HL-60 (cell line): ENCODE measurements at regions not wholly inside any gene's neighbourhood (a gene's known extent, or its start where the extent isn't known, plus 50 kb on each side); places are given as distances from the start of the nearest gene placed in this dataset.

ENCODE experiments used
- DNase-seq, 2 experiments: peaks; one replicate each; pipeline ENCODE4 v3.0.0-alpha.2; 2010 to 2020; ENCODE audit warnings: low read depth in 1 of 2, low spot score in 1 of 2
- H3K27ac ChIP-seq: fragments of 250-450 bp; sonication (Bioruptor Pico); replicated peaks from 2 replicates; pipeline ENCODE4 v1.5.1; 2020; ENCODE audit warnings: mild to moderate bottlenecking, moderate library complexity
- H3K27me3 ChIP-seq: fragments of 250-450 bp; sonication (Bioruptor Pico); 2 replicates; pipeline ENCODE4 v1.5.1; 2021; ENCODE audit warnings: mild to moderate bottlenecking, moderate library complexity; ENCODE audit not compliant: insufficient read depth, poor library complexity, severe bottlenecking
- H3K4me3 ChIP-seq: replicated peaks from 2 replicates; pipeline ENCODE4 v1.5.1; 2011; ENCODE audit warnings: mild to moderate bottlenecking, control low read depth, low read length; ENCODE audit not compliant: insufficient read depth
- GABPA ChIP-seq: IDR thresholded peaks from 2 replicates; pipeline ENCODE4 v1.6.1; 2012; ENCODE audit warnings: low read depth
- POLR2AphosphoS5 ChIP-seq: IDR thresholded peaks from 2 replicates; pipeline ENCODE4 v1.6.1; 2012; ENCODE audit warnings: low read depth
- SPI1 ChIP-seq: IDR thresholded peaks from 2 replicates; pipeline ENCODE4 v1.6.1; 2012; ENCODE audit warnings: low read depth, mild to moderate bottlenecking, borderline replicate concordance
- TF ChIP-seq, protein P1 (sequence below): IDR thresholded peaks from 2 replicates; pipeline ENCODE4 v1.6.1; 2012; ENCODE audit warnings: low read depth; ENCODE audit not compliant: insufficient replicate concordance
- TF ChIP-seq, protein P2 (sequence below): IDR thresholded peaks from one replicate; pipeline ENCODE4 v1.5.1; 2011; ENCODE audit warnings: low read length, control low read depth, inconsistent platforms; ENCODE audit not compliant: insufficient read depth

DNA sequence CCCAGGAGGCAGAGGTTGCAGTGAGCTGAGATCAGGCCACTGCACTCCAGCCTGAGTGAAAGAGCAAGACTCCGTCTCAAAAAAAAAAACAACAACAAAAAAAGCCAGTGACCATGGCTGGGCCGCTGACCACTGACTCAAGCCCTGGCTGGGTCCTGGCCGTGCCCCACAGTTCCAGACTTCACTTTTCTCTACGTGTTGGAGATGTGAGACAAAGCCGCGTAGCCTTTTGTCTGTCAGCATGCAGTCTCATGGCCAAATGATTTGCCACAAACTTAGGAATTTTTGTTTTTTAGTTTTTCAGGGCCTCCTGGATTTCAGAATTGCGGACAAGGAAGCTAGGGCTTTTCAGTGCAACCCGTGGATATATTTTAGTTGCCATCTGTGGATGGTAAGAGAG, 89.3 kb upstream of the CIBAR2 start:
- TF ChIP-seq SPI1: no peak
- TF ChIP-seq, protein P1, sequence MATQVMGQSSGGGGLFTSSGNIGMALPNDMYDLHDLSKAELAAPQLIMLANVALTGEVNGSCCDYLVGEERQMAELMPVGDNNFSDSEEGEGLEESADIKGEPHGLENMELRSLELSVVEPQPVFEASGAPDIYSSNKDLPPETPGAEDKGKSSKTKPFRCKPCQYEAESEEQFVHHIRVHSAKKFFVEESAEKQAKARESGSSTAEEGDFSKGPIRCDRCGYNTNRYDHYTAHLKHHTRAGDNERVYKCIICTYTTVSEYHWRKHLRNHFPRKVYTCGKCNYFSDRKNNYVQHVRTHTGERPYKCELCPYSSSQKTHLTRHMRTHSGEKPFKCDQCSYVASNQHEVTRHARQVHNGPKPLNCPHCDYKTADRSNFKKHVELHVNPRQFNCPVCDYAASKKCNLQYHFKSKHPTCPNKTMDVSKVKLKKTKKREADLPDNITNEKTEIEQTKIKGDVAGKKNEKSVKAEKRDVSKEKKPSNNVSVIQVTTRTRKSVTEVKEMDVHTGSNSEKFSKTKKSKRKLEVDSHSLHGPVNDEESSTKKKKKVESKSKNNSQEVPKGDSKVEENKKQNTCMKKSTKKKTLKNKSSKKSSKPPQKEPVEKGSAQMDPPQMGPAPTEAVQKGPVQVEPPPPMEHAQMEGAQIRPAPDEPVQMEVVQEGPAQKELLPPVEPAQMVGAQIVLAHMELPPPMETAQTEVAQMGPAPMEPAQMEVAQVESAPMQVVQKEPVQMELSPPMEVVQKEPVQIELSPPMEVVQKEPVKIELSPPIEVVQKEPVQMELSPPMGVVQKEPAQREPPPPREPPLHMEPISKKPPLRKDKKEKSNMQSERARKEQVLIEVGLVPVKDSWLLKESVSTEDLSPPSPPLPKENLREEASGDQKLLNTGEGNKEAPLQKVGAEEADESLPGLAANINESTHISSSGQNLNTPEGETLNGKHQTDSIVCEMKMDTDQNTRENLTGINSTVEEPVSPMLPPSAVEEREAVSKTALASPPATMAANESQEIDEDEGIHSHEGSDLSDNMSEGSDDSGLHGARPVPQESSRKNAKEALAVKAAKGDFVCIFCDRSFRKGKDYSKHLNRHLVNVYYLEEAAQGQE: no peak
- no peak for TF ChIP-seq GABPA
- TF ChIP-seq POLR2AphosphoS5: no peak
- TF ChIP-seq, protein P2, sequence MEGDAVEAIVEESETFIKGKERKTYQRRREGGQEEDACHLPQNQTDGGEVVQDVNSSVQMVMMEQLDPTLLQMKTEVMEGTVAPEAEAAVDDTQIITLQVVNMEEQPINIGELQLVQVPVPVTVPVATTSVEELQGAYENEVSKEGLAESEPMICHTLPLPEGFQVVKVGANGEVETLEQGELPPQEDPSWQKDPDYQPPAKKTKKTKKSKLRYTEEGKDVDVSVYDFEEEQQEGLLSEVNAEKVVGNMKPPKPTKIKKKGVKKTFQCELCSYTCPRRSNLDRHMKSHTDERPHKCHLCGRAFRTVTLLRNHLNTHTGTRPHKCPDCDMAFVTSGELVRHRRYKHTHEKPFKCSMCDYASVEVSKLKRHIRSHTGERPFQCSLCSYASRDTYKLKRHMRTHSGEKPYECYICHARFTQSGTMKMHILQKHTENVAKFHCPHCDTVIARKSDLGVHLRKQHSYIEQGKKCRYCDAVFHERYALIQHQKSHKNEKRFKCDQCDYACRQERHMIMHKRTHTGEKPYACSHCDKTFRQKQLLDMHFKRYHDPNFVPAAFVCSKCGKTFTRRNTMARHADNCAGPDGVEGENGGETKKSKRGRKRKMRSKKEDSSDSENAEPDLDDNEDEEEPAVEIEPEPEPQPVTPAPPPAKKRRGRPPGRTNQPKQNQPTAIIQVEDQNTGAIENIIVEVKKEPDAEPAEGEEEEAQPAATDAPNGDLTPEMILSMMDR: no peak
- no peak for DNase-seq
- H3K27me3 ChIP-seq: no peaks in the 10 kb centered on the region
- no peak overlapping the region for H3K4me3 ChIP-seq
- no peak overlapping the region for H3K27ac ChIP-seq

DNA sequence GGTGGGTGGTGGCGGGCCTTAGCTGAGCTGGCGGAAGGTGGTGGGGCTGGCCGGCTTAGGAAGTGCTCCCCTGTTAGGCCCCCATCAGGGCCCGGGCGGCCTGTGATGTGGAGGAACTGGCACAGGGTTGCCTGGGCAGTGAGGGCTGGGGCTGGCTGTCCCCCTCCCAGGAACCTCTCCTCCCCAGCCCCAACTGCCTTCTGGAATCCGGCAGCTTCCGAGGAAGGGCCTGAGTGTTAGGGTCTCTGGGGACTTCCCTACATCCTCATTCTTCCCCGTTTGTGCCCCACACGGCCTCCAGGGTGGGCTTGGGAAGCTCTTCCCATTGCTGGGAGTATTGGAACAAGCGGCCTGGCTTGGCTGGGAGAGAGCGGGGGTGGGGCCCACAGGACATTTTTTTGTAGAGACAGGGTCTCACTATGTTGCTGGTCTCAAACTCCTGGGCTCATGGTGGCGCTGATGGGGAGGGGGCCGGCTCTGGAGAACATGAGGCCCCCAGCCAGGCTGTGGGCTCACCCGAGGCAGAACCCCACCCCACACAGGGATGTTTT, 89.9 kb upstream of the CIBAR2 start:
- no peak for DNase-seq
- TF ChIP-seq, protein P2: no peak
- no peak for TF ChIP-seq POLR2AphosphoS5
- TF ChIP-seq GABPA: no peak
- TF ChIP-seq SPI1: no peak
- TF ChIP-seq, protein P1: no peak
- Histone ChIP-seq H3K27me3 (no peaks in the 10 kb centered on the region), H3K4me3 (no peak overlapping the region), H3K27ac (no peak overlapping the region)

DNA sequence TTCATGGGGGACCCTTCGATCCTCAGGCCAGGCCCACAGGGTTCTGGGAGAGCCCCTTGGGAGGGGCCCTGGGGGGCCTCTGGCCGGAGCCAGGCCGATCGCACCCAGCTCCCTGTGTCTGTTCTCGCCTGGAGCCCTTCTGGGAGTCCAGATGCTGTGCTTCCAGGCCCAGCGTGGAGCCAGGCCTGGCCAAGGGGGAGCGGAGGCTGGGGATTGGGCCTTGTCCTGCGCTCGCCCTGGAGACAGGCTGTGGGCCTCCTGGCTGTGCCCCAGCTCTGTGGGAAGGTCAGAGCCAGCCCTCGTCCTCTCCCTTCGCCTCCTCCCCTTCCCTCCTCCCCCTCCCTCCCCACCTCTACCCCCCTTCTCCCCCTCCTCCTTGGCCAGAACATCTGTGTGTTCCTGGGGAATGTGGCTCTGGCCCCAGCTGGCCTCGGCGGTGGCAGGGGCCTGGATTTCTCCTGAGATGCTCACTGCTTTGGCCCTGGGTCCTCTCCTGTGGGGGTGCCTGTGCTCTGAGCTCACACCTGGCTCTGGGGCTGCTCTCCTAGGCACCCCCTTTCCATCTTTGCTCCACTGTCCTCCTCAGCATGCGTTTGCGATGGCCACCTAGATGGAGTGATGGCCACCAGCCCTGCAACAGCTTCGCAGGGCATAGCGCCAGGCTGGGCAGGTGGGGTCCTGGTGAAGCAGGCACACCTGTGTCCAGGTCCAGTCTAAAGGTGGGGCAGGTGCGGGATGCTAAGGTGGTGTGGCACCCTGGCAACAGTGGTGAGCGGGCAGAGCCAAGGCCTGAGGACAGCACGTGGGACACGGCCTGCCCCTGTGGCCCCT, 90.6 kb upstream of the CIBAR2 start:
- Histone ChIP-seq H3K27me3 (no peaks in the 10 kb centered on the region), H3K4me3 (no peak overlapping the region), H3K27ac (no peak overlapping the region)
- no peak for DNase-seq
- TF ChIP-seq, protein P1: no peak
- TF ChIP-seq POLR2AphosphoS5 (no peak), GABPA (no peak)
- TF ChIP-seq, protein P2: no peak
